NCI-H2171 treated with DMSO at 0.1 percent for 48 hours (cell line): ENCODE measurements at regions not wholly inside any gene's neighbourhood (a gene's known extent, or its start where the extent isn't known, plus 50 kb on each side); places are given as distances from the start of the nearest gene placed in this dataset.

Experiments
- DNase-seq: peaks from one replicate; lab custom pipeline; 2025; lab: John Stamatoyannopoulos, UW

DNA sequence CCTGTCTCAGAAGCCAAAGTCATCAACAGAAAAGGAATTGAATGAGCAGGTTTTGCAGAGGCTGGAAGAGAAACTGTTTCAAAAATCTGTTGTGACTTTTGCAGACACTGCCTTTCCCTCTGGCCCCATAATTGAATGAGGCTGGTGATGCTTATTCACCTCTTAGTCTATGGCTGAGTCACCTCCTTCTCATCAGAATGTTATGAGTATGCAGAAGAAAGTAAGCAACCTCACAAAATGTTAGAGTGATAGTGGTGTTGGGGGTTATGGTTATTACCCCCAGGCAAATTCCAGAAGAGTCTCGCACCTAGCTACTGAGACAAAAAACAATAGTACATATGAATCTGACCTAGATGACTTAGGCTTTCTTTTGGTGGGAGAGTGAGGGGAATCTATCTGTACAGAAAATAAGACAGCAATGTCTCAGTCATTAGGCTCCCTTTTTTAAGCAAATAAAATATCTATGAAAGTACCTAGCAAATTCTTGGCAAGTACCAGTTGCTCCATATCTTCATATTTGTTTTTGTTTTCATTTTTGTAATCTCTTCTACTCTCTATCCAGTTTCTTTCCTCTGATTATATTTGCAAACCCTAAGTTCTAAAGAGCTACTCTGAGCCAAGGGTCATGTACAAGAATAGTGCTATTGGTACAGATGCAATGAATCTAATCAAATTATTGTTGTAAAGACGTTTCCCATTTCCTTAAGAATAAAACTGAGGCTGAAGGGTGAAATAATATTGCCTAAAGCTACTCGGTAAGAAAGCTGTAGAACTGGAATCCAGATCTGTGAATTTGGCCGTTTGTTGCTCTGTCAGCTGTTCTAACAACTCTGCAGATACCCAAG is 498.1 kb upstream of the TNC start:
- DNase-seq, result no peak

DNA sequence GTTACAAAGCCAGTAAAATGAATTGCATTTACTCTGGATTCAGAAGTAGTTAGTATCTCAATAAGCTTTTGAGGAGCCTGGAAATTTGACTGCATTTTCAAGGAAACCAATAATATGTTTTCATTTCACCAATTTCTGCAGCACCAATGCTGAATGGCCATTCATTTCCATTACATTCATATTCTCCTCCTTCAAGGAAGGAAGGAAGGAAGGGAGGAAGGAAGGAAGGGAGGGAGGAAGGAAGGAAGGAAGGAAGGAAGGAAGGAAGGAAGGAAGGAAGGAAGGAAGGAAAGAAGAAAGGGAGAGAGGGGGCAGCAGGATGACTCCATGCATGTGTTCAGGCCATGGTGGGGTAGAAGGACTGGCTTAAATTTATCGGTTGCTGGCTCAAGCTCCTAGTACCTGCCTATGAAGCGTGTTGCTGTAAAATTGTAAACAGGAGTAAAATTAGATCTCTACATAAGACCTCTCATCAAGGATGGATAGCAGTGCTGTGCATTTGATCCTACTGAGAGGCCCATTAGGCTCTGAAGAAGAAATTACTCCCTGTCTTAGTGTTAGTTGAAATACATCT is 498.8 kb upstream of the TNC start:
- DNase-seq, result no peak

DNA sequence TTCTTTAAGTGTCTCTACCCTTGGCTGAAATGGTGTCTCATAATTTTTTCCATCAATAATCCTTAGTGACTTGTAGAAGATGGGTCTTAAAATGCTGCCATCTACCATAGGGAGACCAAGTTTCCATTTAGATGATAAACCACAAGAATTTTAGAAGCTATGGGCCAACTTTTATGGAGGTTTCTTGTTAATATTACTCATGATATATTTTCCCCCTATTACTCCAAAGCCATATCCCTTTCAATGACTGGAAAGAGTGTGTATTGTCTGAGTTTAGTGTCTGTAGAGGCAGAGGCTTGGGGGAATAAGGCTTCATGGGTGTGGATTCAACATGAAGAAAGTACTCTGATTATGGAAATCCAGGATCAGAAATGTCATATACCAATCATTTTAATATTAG is 507.3 kb upstream of the TNC start:
- no peak for DNase-seq

DNA sequence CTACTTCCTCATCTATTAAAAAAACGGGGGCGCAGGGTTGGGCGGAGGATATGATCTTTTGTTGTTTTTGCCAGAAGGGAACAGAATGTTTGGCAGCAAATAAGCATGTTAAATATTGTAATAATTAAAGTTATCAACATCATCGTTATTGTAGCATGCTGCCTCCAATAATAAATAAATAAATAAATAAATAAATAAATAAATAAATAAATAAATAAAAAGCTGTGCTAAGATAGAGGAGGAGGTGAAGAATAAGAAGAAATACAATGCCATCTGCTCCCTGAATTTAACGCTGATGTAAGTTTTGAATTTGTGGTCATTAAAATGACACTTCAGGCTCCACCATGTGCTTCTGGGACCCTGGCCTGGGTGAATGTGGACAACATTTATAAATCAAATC is 508.0 kb upstream of the TNC start:
- DNase-seq, result no peak

DNA sequence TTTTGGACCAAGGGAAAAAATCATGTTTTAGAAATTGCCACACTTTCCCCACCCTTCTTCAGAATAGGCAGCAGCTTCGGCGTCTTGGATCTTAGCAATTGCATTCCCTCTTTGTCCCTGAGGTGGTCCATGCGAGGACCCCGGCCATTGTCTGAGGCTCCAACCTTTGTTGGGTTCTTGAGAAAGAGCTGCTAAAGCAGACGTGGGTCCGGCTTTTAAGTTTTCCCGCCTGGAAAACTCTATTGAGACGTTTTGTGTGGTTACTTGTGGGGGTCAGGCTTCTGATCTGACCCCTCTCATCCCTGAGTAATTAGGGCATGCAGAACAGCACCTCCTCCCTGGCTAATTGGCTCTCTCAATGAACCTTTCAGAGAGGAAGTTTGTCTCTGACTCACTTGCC is 509.6 kb upstream of the TNC start:
- DNase-seq, result no peak

DNA sequence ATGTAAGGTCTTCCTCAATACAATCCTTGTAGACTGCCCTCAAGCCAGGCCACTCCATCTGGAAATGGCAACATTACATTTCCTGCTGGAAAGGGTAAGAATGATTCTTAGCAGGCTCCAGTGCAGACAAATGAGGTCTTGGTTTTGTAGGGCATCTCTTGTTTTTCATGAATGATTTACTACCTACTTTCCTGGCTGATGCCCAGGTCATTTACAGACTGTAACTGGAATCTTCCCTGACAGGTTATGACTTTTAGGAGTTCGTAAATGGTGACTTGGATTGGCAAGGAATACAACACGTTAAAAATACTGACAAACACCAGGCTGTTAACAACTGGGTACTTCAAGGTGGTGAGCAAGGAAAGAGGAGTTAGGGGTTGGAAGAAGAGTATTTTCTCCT is 510.5 kb upstream of the TNC start:
- DNase-seq, result no peak

DNA sequence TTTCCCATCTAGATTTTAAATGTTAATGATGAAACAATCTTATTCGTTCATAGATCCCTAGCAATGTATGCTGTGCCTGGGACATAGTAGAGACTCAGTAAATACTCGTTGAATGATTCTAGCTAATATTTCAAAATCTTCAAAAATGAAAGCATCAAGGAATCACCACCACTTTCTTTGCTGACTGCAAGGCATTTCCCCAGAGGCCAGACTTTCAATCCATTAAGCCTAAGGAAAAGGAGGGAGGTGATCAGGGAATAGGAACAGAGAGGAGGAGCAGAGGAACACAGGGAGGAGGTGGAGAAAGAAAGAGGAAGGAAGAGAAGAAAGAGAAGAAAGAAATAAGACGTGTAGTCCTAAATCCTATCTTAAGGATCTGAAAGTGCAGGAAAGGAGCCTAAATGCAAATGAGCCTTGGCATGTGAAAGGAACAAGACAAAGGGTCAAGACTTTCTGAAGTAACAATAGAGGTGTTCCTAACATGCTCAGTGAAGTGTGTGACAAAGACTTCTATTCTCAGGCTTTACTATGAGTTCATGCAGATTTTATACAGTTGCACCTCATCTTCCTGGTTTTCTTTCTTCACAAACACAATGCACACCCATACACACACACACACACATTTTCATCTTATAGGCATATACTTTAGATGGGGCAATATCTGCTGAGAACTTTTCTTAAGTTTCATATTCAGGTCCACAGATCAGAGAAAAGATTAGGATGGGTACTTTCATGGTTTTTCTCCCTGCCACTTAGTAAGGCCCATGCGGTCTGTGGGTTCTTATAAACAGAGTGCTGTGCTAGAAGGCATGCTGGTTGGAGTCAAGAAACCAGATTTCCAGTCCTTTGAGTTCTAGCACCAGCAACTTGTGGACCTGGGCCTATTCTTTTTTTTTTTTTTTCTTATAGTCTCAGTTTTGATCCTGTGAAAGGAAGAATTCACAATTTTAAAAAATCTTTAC is 512.2 kb upstream of the TNC start:
- DNase-seq, result no peak

DNA sequence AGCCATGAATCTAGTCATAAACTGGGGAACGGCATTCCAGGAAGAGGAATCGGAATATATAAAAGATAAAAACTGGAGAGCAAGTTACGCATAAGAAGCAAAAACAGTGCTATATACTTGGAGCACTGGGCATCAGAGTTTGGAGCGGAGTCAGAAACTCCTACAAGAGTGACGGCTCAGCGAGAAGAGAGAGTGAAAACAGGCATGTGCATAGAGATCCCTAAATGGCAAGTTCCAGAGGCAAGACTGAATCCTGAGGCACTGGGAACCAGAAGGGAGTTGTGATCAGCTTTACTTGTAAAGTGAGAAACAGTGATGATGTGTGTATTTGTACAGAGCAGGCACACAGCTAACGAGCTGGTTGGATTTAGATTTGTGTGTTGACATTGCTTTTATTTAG is 514.4 kb upstream of the TNC start:
- no peak for DNase-seq

DNA sequence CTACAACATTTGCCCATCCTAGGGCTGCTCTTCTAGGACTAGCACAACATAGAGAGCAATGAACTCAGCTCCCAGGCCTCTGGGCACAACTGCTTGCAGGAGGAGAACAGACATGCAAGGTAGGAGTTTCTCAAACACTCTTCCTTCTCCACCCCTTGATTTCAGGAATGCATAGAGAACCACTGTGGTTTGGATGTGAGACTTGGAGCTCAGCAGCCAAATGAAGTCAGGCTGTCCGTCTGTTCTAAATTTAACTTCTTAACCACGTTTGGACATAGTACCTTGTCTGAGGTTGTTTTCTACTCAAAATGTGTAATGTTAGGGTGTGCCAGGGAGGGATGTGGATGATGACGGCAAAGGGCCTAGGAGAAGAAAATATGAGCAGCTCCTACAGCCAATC is 515.1 kb upstream of the TNC start:
- no peak for DNase-seq

DNA sequence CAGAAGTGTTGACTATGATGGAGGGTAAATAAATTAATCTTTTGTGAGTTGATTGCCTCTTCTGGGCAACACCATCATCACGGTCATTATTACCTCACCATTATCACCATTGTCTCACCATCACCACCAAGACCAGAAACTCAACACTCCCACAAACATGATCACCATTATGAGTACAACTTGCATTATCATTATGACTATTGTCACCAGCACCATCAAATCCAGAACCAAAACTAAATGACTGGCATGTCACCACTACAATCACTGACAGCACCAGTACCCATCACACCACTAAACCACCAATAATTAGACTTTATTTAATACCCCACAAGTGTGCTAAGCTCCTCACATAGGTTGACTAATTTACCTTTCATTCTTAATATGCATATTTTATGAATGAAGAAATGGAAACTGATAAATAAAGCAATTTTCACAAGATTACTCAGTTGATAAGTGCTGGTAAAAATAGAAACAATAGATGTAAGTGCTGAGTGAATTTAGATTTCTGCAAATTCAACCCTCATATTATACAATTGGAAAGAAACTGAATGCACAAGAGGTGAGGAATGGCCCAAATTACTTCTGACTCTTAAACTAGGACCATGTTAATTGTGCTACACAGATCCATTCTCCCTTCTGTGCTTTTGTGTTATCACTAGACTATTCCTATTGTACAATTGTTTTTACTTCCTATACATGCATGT is 517.8 kb upstream of the PAPPA start:
- DNase-seq, result no peak

DNA sequence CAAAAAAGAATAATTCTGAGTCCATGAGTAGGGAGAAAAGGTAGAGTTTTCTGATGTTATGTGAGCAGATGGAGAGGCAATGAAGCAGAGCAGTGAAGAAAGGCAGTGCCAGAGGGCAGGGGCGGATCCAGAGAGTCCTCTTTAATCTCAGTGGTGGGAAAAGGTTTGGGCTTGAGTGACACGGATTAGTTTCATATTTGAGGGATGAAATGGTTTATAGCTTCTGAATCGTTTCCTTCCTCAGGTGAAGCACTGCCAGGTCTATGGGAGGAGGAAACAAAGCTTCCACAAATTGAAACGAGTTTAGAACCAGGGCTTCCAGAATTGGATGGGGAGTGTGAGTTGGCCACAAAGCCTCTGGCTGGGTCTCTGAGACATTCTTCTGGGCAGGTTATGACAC is 517.0 kb upstream of the PAPPA start:
- peak; percentile 68 for DNase-seq

DNA sequence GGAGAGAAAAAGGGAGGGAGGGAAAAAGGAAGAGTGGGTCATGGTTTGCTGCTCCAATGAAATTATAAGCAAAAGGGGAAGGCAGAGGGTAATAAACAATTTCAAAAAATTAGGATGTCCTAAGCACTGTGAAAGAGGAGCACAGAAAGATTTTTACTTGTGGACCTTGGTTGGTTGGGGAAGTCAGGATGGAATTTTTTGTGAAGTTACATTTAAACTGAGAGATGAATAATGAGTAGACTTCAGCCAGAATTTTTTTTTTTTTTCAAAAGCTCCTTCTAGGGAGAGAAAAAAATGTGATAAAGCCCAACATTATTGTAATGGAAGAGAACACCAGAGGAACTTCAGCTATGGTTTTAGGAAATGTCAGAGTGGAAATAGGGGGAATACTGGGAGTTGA is 515.9 kb upstream of the PAPPA start:
- no peak for DNase-seq

DNA sequence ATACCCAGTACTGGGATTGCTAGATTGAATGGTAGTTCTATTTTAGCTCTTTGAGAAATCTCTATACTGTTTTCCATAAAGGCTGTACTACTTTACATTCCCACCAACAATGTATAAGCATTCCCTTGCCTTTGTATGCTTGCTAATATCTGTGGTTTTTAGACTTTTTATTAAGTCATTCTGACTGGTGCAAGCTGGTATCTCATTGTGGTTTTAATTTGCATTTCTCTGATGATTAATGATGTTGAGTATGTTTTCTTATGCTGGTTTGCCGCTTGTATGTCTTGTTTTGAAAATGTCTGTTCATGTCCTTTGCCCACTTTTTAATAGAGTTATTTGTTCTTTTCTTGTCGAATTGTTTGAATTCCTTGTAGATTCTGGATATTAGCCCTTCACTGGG is 512.7 kb upstream of the PAPPA start:
- DNase-seq, result no peak

DNA sequence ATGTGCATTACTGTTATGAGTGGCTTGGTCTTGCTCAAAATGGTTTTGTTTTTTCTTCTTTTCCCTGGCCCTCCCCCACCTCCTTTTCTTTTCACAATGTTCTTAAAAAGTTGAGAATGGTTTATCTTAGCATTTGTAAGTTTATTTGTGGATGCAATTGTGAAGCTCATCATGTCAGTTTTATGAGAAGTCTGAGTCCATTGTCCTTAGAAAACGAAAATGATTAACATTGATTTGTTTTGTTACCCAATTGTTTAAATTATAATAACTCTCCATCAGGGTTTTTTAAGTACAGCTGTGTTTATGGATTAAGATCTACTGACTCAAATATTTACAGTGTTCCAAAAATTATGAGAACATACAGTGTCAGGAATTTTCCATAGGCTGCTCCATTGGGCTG is 511.3 kb upstream of the PAPPA start:
- no peak for DNase-seq

DNA sequence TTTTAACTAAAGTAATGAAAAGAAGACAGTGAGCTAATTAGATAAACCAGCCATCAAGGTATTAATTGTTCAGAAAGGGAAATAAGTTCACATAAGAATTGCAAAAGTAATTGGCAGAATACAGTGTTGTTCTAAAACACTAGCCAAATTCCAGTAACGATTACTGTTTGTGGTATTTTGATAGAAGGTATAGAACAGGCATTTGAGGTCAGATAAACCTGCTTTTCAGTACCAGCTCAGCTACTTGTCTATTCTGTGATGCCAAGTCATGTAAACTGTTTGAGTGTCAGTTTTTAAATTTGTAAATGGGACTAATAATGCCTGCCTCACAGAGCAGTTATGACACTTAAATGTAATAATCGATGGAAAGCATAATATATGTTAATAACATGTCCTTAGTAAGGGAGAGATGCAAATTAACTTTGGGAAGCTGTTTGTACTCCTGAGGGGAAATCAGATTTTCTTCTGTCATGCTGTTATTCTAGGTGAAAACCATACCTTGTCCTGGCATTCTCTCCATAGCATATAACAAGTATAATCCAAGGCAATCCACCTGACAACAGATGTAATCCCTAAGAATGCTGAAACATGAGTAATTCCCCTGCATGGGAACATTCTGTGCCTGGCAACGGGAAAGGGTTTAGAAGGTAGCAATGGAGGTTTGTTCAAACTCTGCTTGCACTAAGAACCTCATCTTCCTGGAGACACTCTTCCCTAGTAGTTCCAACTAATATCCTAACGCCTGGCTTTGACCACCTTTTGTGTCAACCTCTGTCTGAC is 509.5 kb upstream of the PAPPA start:
- no peak for DNase-seq

DNA sequence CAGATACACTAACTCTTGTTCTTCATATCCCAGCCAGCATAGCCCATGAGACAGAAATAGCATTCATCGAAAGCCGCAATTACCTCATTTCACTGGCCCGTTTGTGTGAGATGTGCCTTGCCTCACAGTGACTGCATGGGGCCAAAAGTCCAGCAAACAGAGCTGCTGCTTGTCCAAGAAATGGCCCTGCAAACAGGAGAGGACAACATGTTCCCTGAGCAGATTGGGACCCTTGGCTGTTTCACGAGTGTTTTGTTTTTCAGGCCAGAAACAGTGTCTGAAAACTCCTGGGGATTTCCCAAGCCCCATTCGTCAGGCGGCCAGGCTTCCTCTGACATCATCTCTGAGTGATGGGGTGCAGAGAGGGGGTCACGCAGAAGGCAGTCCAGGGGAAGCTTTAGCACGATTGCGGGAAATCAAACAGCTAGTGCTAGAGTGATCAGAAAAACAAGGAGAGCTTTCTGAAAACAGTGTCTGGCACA is 503.6 kb upstream of the PAPPA start:
- DNase-seq, result no peak

DNA sequence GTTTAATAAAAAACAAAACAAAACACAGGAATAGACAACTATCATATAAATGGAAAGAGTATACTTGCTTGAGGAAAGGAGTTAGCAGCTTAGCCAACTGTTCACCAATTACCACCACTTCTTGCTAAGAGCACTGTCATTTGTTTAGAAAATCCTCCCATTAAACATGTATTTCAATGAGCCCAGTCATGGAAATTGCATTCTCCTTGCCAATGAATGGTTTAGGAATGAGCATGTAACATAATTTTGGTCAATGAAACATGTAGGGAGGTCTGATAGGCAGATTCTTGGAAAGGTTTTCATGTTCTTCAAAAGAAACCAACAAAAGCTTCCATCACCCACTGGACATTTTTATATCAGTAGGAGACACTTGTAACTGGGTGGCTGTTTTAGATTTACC is 502.8 kb upstream of the PAPPA start:
- DNase-seq, result no peak

DNA sequence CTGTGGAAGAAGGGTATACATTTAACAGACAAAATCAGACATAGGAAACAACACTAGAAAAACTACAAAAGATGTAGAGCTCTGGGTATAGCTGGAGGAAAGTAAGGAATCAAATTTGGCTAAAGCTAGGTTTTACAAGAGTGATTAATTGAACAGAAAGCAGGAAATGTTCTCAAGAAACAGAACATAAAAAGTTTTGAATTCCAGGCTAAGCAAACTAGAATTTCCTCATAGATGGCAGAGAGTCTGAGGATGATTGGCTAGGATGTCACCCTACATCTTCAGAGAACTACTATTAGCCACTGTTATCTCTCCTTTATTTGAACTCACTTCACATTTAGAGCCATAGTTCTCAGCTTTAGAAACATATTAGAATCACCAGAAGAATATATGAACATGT is 502.1 kb upstream of the PAPPA start:
- DNase-seq, result no peak

DNA sequence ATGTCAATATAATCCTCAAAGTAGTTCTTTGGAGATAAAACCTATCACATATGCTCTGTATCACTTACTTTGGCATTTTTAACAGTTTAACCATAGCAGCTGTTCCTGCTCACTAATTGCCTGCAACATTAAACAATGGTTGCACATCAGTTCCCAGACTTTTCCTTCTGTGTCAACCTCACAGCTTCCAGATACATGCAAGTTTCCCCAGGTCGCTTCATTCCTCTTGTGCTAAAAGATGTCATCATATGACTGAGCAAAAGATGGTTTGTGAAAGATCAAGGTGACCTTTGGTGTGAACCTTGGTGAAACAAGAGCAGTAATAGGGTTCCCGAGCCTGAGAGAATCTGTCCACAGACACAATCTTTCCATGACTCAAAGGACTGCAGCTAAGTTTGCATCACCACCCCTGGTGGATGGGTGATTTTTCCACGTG is 500.4 kb upstream of the PAPPA start:
- DNase-seq, result no peak

DNA sequence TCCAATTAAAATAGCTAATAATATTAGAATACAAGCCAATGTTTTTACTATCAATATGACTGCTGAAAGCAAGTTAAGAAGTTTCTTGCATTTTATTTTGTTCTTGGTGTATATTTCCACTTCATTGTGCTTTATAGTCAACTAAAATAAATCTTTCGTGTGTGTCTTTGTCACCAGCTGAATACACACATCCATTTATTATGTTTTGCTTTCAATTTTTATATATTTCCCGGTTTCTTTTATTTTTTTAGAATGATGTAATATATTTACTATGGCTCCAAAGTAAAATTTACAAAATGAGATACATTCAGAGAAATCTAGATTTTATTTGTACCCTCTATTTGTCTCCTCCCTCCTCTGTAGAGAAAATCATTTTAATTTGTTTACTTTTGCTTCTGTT is 495.9 kb upstream of the PAPPA start:
- DNase-seq, result no peak

DNA sequence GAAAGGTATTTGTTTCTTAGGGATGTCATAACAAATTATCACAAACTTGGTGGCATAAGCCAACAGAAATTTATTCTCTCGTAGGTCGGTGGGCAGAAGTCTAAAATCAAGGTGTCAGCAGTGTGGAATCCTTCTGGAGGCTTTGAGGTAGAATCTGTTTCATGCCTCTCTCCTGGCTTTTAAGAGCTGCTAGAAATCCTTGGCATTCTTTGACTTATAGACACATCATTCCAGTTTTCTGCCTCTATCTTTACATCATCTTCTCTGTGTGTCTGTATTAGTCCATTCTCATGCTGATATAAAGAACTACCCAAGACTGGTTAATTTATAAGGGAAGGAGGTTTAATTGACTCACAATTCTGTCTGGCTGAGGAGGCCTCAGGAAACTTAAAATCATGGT is 488.1 kb upstream of the PAPPA start:
- DNase-seq, result no peak
